ENCODE measurements at regions not wholly inside any gene's neighbourhood (a gene's known extent, or its start where the extent isn't known, plus 50 kb on each side); places are given as distances from the start of the nearest gene placed in this dataset.

- CTCF ChIA-PET: no interaction called here
- no TSS peak for BruUV-seq (replicated peaks)
Observed at GRCh38 chr6:153735761-153736160, 303.3 kb upstream of the OPRM1 start.

DNA sequence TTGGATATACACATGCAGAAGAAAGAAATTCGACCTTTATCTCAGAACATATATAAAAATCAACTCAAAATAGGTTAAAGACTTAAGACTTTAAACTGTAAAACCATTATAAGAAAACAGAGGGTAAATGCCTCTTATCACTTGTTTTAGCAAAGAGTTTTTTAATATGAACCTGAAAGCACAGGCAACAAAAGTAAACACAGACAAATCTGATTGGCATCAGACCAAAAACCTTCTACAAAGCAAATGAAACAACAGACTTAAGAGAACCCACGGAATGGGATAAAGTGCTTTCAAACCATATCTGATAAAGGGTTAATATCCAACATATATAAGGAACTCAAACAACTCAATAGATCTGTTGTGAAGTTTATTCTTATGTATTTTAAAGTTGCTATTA is 309.9 kb upstream of the OPRM1 start:
- CTCF ChIA-PET: no interaction called here
- no peaks in the 10 kb centered on the region for H3K9me3 Mint-ChIP-seq (ENCODE audit: low read depth, unreplicated experiment)
- BruUV-seq (replicated peaks): no TSS peak
- intact Hi-C loops (cut with micrococcal nuclease; ENCODE audit: unreplicated experiment): no loop called here
- H3K27ac Mint-ChIP-seq (ENCODE audit: unreplicated experiment): no peak overlapping the region
- H3K27me3 Mint-ChIP-seq (ENCODE audit: unreplicated experiment): no peaks in the 10 kb centered on the region
- H3K36me3 Mint-ChIP-seq (ENCODE audit: insufficient read depth, unreplicated experiment): no peaks in the 10 kb centered on the region
- H3K4me1 Mint-ChIP-seq (ENCODE audit: low read depth, unreplicated experiment): no peaks in the 10 kb centered on the region
- no peak for TF ChIP-seq CTCF (IDR thresholded peaks at IDR 0.05; ENCODE audit: unreplicated experiment)
- DNase-seq: no peak
- no peak overlapping the region for H3K4me3 Mint-ChIP-seq (ENCODE audit: low read depth, unreplicated experiment)

More at GRCh38 chr6:153735761-153736160, 303.3 kb upstream of the OPRM1 start:
- no peak for TF ChIP-seq CTCF (IDR thresholded peaks at IDR 0.05; ENCODE audit: unreplicated experiment)
- intact Hi-C loops (cut with micrococcal nuclease; ENCODE audit: unreplicated experiment): no loop called here
- H3K36me3 Mint-ChIP-seq (ENCODE audit: insufficient read depth, unreplicated experiment): no peaks in the 10 kb centered on the region
- H3K9me3 Mint-ChIP-seq (ENCODE audit: low read depth, unreplicated experiment): peaks cover 2% of the 10 kb centered on the region
- H3K4me3 Mint-ChIP-seq (ENCODE audit: low read depth, unreplicated experiment): no peak overlapping the region
- H3K27me3 Mint-ChIP-seq (ENCODE audit: unreplicated experiment): no peaks in the 10 kb centered on the region
- H3K27ac Mint-ChIP-seq (ENCODE audit: unreplicated experiment): no peak overlapping the region
- DNase-seq: no peak
- no peaks in the 10 kb centered on the region for H3K4me1 Mint-ChIP-seq (ENCODE audit: low read depth, unreplicated experiment)

GRCh38 chr6:153727885-153728284 is 311.2 kb upstream of the OPRM1 start:
- intact Hi-C loops (cut with micrococcal nuclease; ENCODE audit: unreplicated experiment): no loop called here
- CTCF ChIA-PET: interaction anchor here (0.7 kb wide), 1 partner anchor 562 kb away, joined by 7 read pairs; no protein-coding TSS in a partner anchor

DNA sequence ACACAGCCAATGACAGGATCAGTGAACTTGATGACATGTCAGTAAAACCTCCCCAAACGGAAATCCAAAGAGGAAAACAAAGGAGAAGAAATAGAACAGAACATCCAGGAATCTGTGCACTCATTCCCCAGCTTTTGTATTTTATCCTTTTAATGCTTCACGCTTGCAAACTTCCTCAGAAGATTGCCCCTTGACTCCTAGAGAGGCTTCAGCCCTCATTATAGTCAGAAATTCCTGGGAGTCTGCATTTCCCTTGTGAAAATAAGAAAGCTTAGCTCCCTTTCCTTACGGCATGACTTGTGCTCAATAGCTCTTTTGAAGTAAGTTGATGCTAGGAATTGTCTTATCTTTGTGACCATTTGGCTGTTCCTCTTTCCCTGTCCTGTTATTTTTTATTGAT is 313.6 kb upstream of the OPRM1 start:
- no TSS peak for BruUV-seq (replicated peaks)
- Mint-ChIP-seq H3K4me1 (ENCODE audit: low read depth, unreplicated experiment) (no peaks in the 10 kb centered on the region), H3K36me3 (ENCODE audit: insufficient read depth, unreplicated experiment) (no peaks in the 10 kb centered on the region), H3K27me3 (ENCODE audit: unreplicated experiment) (no peaks in the 10 kb centered on the region), H3K4me3 (ENCODE audit: low read depth, unreplicated experiment) (no peak overlapping the region), H3K27ac (ENCODE audit: unreplicated experiment) (no peak overlapping the region), H3K9me3 (ENCODE audit: low read depth, unreplicated experiment) (no peaks in the 10 kb centered on the region)
- DNase-seq: no peak
- no peak for TF ChIP-seq CTCF (IDR thresholded peaks at IDR 0.05; ENCODE audit: unreplicated experiment)
- intact Hi-C loops (cut with micrococcal nuclease; ENCODE audit: unreplicated experiment): no loop called here
- CTCF ChIA-PET: no interaction called here

More at GRCh38 chr6:153727885-153728284, 311.2 kb upstream of the OPRM1 start:
- H3K27me3 Mint-ChIP-seq (ENCODE audit: unreplicated experiment): no peaks in the 10 kb centered on the region
- no TSS peak for BruUV-seq (replicated peaks)
- no peaks in the 10 kb centered on the region for H3K4me1 Mint-ChIP-seq (ENCODE audit: low read depth, unreplicated experiment)
- no peak for TF ChIP-seq CTCF (IDR thresholded peaks at IDR 0.05; ENCODE audit: unreplicated experiment)
- H3K9me3 Mint-ChIP-seq (ENCODE audit: low read depth, unreplicated experiment): no peaks in the 10 kb centered on the region
- no peak overlapping the region for H3K4me3 Mint-ChIP-seq (ENCODE audit: low read depth, unreplicated experiment)
- H3K27ac Mint-ChIP-seq (ENCODE audit: unreplicated experiment): no peak overlapping the region
- no peak for DNase-seq
- no peaks in the 10 kb centered on the region for H3K36me3 Mint-ChIP-seq (ENCODE audit: insufficient read depth, unreplicated experiment)

Data from Calu3 (cell line).